GM19043 (cell line): ENCODE measurements at regions not wholly inside any gene's neighbourhood (a gene's known extent, or its start where the extent isn't known, plus 50 kb on each side); places are given as distances from the start of the nearest gene placed in this dataset.

Source experiments
- ATAC-seq: cut with Tn5 transposase; IDR thresholded peaks from one replicate; pipeline ENCODE4 v1.9.1; 2021; ENCODE audit warnings: low read depth; ENCODE audit not compliant: unreplicated experiment

DNA sequence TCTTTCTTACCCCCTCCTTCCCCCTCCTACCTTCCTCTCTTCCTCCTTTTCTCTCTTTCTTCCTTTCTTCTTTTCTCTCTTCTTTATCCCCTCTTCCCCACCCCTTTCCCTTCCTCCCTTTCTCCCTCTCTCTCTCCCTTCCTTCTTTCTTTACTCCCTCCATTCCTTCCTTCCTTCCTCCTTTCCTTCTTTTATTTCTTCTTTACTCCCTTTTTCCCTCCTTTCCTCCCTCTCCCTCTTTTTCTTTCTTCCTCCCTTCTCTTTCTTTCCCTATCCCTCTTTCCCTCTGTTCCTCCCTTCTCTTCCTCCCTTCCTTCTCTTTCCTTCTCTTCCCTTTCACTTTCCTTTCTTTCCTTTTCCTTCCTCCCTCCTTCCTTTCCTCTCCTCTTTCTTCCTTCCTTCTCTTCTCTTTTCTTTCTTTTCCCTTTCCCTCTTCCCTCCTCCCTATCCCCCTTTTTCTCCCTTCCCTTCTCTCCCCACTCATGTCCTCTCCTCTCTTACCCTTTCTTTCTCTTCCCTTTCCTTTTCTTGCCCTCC, 302.3 kb upstream of the TBX3 start:
- no peak for ATAC-seq

DNA sequence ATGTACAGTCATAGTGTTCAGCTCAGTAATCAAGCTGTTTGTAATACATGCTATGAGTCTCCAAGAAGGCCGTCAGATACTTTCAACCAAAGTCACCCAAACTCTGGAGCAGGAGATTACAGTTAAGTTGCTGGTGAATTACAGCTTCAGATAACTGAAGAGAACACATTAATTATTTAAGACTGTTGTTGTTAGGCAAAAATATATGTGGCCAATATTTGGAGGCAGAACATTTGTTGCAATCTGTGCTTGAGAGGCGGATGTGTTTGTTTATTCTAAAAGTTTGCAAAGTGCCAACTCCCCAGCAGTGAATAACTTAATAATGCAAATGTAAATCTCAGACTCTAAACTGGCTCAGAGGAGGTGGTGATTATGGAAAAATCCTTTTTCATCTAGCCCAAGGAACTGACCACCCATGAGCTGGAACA, 300.7 kb upstream of the TBX3 start:
- no peak for ATAC-seq

DNA sequence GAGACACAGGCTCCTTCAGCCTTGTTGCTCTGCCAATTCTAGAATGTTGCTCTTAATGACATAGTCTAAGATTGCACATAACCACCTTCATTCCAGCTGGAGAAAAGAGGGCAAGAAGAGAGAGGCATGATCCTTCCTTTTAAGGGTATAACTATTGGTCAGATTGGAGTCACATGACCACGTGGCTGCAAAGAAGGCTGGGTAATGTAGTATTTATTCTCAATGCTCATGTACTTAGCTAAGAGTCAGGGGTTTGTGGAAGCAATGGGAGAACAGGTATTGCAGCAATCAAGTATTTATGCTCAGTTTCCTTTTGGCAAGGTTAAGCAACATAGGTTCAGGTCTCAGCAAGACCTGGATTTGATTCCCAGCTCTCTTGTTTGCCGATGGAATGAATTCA, 298.8 kb upstream of the TBX3 start:
- ATAC-seq: no peak

DNA sequence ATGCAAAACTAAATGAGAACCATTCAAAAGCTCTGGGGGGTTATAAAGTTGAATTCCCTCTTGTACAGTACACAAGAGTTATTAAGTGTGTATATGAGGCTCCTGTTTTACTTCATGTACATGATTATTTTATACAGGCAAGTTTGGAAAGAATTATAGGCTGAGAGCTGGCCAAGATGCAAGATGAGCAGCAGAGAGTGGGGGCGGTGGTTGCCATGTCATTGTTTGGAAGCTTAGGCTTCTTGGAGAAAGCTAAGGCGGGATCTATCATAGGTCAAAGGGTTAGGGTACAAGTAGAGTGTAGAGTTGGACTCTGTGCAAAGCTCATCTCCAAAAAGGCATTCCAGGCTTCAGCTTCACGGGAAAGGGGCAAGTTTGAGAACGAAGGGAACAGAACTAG, 297.1 kb upstream of the TBX3 start:
- no peak for ATAC-seq

DNA sequence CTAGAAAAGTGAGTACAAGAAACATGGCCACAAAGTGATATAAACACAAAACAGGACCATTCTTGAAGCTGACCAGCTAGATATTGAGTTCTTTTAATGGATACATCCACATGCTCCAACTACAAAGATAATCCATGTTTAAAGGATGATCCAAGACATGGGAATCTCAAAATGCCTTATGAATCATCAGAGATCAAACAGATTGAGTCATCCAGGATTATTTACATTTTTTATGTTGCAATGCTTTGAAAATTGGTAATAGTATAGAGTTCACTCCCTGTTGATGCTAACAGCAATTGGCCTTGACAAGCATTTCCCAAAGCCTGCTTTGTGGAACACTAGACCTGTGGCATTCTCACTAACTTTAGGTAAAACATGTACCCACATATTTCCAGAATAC, 293.0 kb upstream of the TBX3 start:
- ATAC-seq: no peak

DNA sequence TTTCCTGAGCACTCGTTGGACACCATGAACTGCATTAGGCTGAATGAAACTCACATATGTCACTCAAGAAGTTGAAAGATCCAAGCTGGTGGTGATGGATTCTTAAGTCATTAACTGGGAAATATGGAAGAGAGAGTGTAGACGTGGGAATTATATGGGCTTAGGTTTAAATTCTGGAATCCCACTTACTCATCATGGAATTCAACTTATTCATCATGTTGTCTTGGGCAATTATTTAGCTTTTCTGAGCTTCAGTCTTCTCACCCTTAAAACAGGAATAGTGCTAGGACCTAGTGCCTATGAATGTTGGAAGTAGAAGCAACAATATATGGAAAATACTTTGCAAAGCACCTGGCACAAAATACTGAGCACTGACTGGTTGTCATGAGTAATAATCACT, 292.4 kb upstream of the TBX3 start:
- ATAC-seq: no peak

DNA sequence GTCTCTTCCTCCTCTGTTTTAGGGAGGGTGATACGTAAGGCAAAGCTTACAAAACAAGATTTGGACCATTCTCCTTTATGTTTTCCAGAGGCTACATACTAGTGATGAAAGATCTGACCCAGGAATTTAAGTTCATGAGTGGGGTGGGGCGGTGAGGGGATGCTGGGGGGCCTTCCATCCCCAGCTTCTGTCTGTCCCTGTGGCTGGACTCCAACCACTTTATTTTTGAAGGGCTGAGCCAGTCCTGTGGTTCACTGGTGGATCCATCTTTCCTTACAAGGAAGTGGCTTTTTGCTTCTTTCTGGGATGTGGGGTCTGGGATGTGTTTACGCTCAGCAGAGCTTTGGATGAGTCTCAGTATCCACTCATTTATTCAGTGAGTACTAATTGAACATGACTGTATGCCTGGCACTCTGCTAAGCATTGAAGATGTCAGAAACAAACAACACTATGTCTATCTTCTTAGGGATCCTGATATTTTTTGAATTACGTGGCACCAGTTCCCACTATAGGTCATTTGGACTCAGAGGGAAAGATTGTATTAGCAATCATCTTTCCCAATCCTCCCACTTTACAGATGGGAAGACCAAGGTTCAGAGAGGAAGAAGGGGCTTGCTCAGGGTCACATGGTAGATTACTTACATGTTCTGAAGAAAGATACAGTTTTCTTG, 291.8 kb upstream of the TBX3 start:
- no peak for ATAC-seq

DNA sequence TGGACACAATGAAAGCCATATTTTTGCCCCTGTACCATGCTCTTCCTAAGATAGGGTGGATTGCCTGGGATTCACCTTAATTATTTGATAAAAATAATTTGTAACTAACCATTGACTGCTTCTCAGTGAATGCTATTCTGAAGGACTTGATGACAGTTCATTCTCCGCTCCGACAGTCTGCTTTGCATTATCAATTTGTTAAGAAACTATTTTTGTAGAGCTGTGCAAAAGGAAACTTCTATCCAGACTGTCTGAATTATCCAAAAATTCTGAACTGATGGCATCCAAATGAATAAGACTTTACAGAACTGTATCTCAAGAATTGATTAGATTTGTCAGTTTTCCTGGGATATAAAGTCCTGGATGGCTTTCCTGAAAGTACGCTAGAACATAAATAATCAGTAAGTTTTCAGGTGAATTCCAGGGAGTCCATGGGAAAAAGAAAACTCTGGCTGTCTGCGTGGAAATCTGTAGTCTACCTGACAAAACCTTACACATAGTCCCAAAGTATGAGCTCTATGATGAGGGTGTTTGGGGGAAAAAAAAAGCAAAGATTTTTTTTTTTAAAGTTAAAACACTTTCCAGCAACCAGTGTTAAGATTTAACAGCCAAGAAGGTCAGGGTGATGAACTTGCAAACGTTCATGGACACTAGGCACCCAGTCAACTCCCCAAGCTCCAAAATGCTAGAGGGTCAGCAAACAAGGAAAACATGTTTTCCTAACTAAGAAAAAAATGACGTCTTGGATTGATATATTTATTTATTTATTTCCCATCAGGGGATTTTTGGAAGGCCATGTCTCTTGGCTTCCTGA, 291.1 kb upstream of the TBX3 start:
- no peak for ATAC-seq

DNA sequence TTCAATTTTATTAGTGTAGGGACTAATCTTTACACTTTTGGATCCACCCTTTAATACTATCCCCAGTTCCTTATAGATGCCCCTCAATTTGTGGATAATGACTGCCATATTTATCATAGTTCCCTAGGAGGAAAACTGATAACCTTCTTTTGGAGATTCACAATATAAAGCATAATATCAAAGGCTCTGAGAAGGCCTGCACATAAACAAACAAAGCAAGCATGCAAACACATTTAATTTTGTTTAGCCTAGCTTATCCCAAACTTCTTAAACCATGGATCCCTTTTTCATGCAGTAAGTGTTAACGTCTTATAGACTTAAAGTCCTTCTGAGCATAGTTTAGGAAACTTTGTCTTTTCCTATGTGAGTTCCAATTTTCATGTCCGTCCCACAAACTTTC, 290.4 kb upstream of the TBX3 start:
- ATAC-seq: no peak

DNA sequence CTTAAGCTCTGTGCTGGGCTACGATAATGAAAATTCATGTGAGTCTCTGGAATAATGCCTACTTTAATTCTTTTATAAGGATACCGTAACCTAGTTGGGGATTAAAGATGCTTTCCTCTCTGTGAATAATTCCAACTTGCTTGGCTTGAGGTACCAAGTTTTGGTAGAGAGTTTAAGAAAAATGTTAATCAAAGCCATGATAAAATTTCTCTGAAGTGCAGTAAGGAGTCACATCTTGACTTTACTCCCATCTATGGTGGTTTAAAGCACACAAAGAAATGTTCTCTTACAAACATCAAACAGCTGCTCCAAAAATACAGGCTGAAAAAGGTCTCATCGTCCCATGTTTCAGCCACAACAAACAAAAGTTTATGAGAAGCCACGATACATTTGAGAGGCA, 284.8 kb upstream of the TBX3 start:
- no peak for ATAC-seq

DNA sequence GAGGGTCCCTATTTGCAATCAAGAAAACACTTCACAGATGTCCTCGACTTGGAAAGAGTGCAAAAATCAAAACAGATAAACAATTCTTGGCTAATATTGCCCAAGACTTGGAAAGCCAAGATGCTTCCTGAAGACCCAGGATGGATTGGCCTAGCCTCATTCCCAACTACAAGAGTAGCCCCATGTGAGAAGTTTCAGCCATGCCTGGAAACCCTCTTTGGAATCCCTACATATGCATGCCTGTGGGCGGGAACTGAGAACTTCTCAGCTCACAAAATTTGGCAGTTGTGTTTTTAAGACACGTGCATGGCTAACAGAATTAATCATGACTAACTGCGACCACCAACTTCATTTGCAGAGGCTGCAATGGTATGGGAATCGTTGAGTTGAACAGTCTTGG, 283.2 kb upstream of the TBX3 start:
- ATAC-seq: no peak

DNA sequence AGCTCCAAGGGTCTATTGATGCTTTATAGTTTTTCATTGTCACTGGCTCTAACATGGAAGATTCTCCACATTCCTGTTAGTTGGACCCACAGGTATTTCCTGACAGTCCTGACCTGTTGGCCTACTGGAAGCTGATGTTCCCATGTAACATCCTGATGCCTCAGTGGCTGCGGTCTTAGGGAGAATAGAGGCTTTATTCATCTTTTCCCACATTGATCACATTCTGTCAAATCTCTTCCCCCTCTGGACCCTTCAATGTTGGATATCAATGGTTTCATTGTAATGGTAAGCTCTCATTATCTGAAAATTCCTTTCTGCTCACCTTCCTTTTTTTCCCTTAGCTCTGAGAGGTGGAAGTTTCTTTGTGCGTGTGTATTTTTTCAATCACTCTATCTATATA, 280.9 kb upstream of the TBX3 start:
- ATAC-seq: no peak

DNA sequence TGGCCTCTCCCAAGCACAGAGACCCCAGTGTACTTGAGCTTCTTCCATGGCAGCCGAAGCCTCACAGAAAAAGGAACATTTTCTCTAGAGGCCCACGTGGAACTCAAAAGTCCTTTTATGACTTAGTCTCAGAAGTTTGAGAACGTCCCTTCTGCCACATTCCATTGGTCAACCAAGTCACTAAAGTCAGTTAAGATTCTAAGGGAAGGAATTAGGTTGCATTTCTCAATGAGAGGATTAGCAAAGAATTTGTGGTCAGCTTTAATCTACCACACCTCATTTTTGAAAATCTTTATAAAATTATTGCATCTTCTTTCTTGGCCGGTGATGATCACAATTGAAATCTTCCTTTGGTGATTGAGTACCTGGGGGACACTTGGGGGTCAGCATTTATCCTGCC, 279.9 kb upstream of the TBX3 start:
- no peak for ATAC-seq

DNA sequence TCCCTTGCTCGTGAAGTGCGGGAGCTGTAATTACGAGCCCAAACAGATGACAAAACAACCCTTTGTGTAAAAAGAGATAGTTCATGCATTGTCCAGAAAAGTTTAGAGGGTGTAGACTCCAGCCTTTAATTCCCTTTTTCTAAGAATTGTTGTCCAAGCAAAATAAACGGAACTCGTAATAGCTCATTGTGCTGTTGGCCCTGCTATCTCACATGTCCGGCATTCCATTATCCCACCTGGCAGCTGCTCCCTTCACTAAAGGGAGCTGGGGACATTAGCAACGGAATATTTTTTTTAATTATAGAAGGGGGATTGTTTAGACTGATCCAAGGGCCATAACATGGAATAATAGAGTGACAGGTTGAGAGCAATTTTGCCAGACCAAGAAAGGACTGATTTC, 277.5 kb upstream of the TBX3 start:
- no peak for ATAC-seq

DNA sequence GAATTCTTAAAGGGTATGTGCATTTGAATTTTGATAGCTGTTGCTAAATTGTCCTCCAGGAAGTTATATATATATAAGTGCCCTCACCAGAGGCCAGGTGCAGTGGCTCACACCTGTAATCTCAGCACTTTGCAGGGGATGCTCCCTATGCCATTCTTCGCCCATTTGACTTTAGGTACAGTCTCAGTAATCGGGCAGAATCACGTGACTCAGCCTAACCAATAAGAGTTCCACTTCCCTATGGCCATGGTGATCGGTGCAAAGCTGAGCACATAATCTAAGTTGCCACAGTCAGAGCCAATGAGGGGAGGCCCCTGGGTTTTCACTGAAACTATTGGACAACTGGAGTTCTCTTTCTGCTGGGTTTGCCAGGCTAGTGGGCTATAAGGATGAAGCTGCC, 274.6 kb upstream of the TBX3 start:
- ATAC-seq: no peak

DNA sequence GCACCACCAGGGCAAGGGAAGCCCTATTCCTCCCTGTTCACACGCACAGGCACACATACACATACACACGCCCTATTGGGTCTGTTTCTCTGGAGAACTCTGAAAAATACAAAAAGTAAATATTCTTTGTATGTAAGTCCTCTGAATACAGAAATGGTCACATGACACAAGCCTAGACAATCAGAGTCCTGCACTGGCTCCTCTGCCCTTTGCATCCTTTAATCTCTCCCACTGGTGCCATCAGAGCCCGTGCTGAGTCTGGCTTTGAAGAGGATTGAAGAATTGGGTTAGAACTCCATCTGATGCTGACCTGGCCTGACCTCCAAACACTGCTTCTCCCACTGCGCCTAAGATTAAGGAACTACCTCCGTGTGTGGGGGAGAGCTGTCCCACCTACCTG, 273.2 kb upstream of the TBX3 start:
- no peak for ATAC-seq

DNA sequence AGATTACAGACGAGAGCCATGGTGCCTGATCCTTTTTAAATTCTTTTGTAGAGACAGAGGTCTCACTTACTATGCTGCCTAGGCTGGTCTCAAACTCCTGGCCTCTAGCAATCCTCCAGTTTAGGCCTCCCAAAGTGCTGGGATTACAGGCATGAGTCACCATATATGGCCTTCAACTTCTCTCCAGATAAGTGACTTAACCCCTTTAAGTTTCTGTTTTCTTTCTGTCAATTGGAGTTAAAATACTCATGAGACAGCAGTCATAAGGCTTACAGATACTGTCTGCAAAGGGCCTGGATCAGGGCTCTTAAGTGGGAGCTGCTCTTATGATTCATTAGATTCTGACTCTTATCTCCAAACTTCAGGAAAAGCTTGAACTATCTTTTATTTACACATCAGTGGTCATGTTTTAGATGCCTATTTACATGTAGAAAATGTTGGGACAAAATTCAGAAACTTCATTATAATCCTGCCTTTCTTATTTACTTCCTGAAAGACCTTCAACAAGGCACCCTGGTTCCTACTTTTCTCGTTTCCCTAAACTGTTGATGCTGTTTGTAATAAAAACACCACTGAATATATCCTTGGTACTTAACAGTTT, 271.5 kb upstream of the TBX3 start:
- no peak for ATAC-seq

DNA sequence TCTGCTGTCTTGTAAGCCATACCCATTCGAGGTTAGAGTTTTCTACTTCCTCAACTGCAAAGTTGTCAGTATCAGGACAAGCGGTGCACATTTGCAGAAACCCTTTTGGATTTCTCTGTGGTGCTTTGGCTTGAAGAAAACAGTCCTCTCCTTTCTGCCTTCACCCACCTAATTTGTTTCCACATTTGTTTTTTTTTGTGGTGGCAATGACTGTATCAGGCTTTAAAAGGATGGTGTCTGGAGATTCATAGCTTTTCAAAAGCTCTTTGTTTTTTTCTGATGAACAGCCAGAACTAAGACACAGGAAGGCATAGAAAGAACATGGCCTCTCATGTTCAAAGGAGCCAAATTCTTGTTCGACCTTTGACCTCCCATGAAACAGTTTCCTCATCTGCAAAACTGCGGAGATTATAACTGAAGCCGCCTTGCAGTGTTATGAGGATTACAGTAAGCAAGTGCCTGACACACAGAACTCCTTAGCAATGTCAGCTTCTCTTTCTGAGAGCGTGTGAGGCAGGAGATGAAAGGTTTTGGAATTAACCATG, 270.6 kb upstream of the TBX3 start:
- ATAC-seq: no peak

DNA sequence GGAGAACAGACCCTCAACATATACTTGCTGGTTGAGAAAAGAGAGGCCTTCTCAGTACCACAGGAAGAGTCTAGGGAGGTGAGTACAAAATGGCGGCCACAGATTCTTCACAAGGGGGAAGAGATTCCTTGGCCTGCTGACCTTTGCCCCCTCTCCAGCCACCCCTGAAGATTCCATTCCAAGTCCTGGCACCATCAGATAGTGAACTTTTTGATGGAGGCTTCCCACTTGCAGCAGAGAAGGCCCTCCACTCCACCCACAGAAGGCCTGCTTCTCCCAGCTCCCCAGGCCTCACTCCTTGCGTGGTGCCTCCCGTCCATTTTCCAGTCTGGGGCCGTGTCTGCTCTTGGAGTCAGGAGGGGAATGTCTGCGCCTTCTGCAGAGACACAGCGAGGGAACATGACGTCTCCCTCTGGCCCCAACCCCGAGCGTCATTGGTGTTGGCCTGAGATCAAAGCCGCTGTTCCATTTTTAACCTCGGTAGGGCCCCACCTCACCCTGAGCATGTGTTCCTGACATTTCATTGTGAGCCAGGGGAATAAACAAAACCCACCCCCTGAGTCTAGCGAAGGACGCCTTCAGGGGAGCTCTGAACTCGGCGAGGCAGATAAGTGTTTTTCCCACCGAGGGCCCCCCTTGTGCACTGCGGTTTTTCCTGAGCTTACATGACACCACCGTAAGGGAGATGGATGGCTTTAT, 268.7 kb upstream of the TBX3 start:
- ATAC-seq: no peak

DNA sequence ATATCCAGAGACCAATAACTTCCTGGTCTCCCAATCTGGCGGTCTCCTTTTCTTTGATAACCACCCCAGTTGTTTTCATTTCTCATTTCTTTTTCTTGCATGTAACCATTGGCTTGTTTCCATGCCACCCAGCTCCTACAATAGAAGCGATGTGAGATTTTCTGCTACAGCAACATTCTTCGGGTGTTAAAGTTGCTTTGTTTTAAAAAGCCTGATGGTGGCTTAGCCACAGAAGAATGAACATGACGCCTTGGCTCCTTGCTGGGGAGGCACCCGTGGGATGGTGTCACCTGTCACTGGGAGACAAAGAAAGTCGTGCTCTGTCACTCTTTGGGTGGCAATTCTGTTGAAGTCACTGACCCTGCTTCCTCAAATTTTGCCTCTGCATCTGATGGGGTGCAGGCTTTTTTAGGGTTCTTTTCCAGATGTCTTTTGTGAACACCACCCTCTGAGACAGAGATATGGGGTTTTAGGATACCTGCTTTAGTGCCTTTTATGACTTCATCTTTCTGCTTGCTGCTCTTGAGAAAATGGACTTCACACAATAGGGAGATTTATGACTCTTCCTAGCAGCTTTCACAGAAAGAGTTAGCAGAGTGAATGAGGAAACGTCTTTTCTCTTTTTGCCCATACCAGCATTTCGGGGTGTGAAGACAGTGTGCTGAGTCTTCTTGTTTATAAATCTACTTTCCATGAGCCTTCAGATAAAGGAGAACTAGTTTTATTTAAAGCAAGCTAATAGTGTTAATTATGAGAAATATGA, 265.3 kb upstream of the TBX3 start:
- ATAC-seq: no peak
